CD4-positive, alpha-beta T cell treated with Interferon alpha-2 for 1 hour (primary cell): ENCODE measurements at regions not wholly inside any gene's neighbourhood (a gene's known extent, or its start where the extent isn't known, plus 50 kb on each side); places are given as distances from the start of the nearest gene placed in this dataset.

ENCODE experiments used
- DNase-seq, 2 donors: peaks; one replicate each; pipeline ENCODE4 v3.0.0-alpha.2; 2020 to 2022

DNA sequence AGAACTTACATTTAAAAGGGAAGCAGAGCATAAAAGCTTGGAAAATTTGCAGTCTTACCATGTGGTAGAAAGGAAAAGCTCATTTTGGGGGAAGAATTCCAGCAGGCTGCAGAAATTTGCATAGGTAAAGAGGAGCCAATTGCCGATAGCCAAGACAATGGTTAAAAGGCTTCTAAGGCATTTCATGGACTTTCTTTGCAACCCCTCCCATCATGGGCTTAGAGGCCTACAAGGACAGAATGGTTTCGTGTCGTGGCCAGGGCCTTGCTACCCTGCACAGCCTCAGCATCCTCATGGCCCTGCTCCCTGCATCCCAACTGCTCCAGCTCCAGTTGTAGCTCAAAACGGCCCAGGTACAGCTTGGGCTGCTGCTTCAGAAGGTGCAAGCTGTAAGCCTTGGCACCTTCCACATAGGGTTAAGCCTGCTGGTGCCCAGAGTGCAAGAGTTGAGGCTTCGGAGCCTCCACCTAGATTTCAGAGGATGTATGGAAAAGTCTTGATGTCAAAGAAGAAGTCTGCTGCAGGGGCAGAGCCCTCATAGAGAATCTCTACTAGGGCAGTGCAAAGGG is 420.3 kb downstream of the PCDH17 start:
- DNase-seq = no peak

DNA sequence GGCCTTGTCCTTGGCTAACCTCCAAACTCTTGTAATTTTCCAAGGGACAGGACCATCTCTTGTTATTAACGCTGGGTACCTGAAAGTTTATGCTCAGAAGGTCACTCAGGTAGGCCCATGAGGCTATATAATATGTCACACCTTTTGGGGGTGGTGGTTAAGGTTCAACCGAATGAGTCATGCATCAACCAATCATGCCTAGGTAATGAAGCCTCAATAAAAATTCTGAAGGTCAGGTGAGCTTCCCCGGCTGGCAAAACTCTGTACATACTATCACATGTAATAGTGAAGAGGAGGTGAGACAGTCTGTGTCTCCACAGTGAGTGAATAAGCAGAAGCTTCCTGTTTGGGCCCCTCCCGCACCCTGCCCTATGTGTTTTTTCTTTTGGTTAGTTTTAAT is 424.9 kb downstream of the PCDH17 start:
- DNase-seq = no peak

DNA sequence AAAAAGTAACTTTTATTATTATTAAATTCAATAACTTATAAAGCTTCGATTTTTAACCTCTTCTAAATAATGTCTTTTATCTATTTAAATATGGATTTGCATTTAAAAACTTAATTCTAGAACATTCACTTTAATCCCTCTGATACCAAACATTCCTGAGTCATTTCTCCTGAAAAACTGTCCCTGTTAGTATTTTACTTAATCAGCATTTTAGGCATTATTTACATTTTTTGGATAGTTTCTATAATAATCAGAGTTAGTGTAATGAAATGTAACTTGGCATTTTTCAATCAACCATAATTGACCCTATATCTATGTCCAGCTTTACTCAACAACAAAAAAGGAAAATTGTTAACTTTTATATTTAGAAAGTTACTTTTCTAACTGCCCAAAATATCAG is 428.1 kb downstream of the PCDH17 start:
- DNase-seq = no peak

DNA sequence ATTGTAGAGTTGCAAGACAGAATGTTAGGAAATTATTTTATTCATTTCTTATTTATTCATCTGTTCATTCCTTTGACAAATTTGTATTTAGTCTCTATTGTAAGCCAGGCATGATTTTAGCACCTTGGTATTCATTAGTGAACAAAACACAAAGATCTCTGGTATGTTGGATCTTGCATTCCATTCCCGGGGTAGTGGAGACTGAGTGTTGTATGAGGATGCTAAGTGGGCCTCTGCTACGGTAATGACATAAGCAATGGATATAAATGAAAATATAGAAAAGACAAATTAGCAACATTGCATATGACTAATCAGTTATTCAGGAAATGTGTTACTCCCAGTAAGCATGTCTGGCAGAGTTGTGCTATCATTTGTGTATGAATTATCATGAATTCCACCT is 449.3 kb downstream of the PCDH17 start:
- DNase-seq = no peak

DNA sequence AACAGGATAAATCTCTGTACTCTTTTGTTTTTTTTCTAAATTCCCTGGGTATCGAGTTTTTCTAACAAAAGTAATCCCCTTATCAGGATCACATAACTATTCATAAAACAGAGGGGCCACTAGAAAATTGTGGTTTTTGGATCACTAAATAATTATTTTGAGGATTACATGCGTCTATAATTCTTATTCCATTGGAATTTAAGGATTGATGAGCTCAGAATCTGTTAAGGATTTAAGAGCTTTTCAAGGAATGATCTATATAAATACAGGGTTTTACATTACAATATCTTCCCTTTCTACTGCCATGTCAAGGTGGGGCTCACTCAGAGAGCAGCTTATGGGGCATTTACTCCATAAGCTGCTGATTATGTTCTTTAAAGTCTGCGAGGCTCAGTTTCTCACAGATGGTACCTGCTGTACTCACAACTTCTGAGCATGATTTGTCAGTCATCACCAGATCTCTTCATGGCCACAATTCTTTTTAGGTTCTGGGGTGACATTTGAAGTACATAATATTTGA is 449.8 kb downstream of the PCDH17 start:
- DNase-seq = no peak

DNA sequence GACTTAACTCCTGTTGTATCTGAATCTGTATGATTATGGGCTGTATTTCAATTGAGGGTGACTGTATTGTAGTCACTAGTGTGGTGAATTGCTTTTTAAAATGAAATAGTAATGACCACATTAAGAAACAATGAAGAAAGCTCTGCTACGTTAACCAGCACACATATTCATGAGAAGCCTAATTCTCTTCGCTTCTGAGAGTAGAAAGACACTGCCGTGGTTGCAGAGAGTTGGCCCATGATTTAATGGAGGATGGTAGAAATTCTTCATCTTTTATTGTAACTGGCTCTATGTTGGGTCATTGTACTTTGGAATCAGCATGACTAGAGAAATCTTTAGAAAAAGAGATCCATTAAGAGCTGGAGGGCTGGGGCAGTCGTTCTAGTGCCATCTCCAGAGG is 451.5 kb downstream of the PCDH17 start:
- no peak for DNase-seq

DNA sequence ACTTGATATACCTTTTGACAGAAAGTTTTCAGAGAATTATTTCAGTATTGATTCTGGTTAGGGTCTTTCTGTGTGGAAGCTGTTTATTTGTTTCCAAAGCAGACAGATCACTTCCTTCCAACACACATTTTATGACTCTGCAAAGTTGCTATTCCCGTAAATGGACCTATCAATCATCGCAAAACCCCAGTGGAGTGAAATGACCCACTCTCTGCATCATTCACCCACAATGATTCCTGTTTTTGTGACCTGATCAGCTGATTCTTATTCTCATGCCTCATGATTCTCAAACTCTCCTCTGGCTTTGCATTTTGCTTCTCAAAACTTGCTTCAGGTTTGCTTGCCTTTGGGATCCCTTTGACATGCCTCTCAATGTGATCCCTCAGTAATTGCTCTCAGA is 453.7 kb downstream of the PCDH17 start:
- no peak for DNase-seq

DNA sequence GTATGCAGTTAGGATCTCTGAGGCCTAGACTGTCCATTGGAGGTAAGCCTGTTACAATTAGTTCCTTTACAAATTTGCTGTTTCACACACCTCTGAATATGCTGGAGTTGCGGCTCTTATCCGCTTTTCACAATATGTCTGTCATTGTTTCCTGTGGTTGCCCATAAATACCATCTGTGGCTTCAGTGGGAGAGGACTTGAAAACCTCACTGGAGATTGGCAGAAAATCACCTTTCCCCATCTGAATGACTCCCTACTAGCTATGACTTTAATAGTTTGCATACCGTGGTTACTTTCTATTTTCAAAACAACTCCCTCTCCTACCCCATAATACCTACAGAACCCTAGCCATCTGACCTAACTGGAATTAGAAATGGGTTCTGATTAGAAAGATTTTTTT is 454.3 kb downstream of the PCDH17 start:
- no peak for DNase-seq

DNA sequence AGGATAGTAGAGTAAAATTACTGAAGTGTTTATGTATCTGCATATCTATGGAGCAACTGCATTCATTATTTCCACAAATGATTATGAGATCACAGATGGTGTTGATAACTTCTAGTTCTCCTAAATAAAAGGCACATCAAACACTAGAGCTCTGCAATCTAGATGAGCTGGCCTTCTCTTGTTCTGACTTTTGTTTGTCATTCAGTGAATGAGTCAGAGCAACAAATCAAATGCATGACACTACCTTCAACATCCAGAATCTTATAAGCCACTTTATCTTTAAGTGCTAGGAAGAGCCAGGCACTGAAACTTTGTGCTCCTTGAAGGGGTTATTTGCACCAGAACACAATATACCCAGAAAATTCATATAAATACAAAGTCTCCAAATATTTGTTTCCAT is 456.0 kb downstream of the PCDH17 start:
- DNase-seq = no peak

DNA sequence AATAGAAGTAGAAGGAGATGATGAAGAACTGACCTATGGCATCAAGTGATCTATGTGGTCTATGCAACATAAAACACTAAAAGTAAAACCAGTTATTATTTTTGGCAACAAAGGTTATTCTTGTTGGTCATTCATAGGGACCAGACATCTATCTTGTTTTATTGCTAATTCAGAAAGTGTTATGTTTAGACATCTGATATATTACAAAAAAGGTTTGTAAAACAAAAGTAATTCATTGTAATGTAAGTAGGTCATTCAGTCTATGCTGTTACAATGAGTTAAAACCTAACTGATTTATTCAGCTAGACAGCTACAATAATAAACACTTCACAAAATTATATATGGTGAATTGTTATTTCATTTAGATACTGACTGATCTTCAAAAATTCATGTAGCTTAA is 461.9 kb downstream of the PCDH17 start:
- no peak for DNase-seq

DNA sequence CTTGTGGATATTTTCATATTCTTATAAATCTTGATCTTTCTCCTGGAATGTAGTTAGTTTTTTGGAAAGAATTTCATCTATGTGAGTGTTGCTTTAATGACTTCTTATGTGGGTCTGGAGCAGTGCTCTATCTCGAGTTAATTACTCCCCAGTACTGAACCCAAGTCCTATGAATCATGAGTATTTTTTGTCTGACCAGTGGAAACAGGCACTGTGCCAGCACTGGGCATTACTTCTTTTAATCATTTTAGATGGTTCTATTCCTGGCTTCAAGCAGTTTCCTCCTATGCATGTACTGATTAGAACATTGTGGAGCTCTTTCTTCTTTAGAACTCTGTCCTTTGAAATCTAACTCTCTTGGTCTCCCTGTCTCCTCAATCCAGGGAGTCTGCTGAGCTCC is 466.3 kb downstream of the PCDH17 start:
- DNase-seq = no peak

DNA sequence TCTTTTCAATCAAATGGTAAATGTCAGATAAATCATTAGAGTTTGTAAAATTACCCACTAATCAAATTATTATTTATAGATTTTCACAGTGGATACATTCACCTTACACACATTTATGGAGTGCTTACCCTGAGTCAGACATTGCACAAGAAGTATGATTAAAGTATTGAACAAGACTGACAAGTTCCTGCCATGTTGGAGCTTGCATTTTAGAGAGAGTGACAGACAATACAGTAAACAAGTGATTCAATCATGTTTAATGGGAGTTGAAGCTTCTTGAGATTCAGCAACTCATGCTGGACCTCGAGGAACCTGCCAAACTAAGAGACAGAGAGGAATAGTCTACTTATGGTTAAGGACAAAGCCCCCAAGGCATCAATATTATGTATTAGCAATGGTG is 487.8 kb downstream of the PCDH17 start:
- DNase-seq = no peak

DNA sequence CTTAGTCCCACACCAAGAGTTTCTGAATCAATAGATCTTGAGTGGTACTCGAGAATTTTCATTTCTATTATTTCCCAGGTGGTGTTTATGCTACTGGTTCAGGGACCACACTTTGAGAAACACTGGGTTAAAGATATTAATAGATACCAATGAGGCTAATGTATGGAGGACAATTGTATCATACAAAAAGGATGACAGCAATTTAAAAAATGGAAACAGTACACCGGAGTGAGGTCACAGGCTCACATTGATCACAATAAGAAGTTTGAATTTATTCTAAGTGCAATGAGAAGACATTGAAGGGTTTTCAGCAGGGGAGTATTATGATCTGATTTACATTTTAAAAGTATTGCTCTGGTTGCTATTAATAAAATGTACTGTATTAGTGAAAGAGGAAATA is 488.3 kb downstream of the PCDH17 start:
- no peak for DNase-seq

DNA sequence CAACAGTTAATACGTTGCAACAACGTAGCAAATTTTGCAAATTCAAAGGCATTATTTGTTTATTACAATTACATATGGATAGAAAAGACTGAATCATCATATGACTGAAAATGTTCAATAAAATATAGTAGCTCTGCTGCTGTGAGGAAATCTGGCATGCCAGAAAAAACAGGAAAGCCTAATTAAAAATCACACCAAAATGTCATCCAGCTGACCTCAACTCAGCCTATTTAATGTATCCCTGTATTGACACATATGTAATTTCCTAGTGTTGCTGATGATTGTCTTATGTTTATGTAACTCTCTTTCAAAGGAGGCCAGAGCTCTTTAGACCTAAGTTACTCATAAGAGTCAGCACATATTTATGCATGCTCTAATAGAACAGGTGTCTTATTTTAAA is 495.0 kb downstream of the PCDH17 start:
- no peak for DNase-seq

DNA sequence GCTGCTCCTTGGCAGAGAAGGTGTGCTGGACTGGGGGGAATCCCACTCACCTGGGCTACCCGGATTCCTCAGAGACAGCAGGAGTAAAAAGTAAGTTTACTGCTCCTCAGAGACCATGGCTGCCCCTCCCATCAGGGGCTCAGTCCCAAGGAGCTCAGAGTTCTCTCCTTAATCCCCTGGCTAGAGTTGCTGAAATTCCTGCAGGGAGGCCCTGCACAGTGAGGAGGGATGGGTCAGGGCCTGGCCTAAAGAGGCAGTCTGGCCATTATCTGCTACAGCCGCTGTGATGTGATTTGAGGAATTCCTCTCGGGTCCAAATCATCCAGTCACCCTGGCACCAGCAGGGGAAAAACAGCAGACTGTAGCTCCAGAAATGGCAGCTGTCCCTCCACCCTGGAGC is 502.5 kb downstream of the PCDH17 start:
- DNase-seq = no peak

DNA sequence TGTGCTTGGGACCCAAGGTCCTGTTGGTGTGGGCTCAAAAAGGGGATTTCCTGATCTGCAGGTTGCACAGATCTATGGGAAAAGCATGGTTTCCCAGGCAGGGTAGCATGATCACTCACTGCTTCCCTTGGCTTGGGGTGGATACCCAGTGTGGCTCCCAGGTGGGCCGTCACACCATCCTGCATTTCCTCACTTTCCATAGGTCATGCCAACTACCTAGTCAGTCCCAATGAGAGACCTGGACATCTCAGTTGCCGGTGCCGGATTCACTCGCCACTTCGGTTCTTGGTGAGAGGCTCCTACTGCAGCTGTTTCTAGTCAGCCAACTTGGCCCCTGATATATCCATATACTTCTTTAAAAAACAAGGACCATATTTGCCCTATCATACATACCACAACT is 503.0 kb downstream of the PCDH17 start:
- DNase-seq = no peak

DNA sequence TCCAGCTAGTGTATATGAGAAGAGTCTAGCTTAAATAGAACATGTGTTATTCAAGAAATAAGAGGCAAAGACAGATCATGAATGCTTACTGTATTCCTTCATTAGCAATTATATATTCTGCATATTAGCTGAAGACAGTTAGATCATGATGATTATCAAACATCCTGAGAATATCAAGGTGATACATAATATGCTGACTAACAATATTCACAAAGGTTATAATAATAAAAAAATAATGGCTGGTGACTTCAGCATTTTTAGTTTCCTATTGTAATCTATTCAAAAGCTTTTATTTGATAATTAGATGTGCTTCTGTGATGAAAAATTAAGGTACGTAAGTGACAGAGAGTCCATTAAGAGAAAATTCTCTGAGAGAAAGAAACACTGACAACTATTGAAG is 511.4 kb downstream of the PCDH17 start:
- DNase-seq = no peak

DNA sequence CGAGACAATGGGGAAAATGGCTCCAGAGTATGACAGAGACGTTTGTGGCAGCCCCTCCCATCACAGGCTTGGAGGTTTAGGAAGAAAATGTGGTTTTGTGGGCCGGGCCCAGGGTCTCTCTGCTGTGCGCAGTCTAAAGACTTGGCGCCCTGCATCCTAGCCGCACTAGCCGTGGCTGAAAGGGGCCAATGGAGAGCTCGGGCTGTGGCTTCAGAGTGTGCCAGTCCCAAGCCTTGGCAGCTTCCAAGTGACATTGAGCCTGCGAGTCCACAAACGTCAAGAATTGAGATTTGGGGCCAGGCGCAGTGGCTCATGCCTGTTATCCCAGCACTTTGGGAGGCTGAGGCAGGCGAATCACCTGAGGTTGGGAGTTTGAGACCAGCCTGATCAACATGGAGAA is 513.1 kb downstream of the PCDH17 start:
- DNase-seq = no peak

DNA sequence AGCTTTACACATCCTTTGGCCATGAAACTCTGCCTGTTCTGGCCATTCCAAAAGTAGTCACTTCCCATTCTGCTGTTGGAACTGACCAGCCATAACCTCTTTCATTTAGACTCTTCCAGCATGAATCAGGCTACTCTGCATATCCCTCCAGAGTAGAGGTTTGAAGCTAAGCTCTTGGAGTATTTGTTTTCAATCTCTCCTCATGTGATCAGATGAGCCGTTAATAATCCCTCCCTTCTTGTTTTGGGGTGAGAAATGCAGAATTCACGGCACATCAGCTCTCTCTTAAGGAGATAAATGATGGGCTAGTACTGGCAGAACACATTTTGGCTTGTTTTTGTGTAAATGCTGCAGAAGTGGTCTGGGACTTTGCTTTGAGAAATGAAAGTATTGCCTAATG is 519.9 kb downstream of the PCDH17 start:
- no peak for DNase-seq

DNA sequence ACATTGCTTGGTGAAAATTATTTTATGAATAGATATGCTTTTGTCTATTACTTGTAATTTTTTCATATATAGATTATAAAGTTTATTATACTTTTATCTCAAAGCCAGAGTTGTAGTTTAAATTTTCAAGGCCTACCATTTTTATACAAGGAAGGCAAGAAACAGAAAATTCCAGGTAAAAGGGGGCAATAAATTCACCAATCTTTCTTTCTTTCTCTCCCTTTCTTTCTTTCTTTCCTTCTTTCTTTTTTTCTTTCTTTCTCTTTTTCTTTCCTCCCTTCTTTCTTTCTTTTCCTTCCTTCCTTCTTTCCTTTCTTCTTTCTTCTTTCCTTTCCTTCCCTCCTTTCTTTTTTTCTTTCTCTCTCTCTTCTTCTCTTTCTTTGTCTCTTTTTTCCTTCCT is 529.4 kb downstream of the PCDH17 start:
- DNase-seq = no peak

DNA sequence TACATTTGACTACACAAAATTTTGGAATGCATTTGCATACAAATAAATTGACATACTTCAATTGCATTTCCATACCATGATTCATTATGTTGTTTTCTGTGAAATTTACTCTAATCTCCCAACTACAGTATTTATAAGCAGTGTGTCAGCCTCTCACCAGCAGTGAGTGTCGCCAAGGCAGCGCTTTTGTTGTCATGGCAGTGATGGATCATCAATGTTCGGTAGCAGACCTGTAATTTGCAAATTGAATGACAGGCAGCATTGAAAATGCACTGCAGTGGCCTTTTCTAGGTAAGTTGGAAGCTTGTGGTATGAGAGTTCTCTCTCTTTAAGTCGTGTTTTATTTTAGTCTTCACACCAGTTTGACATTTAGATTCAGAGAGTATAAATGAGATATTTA is 534.1 kb downstream of the PCDH17 start:
- no peak for DNase-seq

DNA sequence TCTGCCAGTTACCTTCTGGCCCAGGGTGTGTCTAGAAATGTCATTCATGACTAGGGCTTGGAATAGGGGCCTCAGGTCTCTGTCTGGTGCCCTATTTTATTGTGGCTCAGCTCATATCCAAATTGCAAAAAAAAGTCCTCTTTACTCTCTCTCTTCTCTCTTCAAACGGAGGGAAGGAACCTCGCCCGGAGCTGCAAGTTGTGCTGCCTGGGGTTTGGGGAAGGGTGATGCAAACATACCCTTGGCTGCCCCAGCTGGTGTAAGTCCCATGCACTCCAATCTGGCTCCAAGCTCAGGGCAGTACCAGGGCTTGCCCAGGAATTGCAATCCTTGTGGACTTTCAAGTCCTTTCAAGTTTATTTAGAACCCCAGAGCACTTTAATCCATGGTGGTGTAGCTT is 549.6 kb downstream of the PCDH17 start:
- no peak for DNase-seq

DNA sequence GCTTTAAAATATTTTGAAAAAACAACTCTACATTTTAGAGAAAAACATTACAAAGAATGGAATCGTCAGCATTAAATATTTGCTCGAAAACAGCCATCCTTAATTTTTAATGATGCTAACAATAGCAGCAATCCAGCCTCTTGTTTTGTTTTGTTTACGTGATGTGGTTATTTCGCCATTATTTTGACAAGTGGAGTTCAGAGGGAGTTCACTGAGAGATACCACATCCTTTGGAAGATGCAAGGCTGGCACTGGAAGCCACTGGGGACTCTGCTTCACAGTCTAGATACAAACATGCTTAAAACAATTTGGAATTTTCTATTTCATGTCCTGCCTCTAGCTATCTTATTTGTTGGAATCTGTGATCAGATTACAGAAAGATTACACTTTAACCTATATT is 556.3 kb downstream of the PCDH17 start:
- no peak for DNase-seq

DNA sequence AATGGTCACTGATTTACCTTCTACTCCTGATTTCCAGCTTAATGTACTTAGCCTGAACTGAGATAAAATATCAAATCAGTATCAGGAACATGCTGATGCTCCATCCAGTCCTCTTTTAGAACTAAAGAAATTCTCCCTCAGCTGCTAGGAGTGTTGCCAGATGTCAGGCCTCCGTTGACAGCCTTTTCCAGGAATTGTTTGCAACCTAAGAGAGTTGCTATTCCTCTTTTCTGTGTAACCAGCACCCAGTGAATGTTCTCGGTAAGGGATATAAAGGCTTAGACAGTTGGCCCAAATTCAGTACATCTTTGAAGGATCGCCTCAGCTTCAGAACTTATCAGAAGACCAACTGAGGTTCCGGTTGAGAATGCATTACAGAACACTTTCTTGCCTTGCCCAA is 559.0 kb downstream of the PCDH17 start:
- DNase-seq = no peak

DNA sequence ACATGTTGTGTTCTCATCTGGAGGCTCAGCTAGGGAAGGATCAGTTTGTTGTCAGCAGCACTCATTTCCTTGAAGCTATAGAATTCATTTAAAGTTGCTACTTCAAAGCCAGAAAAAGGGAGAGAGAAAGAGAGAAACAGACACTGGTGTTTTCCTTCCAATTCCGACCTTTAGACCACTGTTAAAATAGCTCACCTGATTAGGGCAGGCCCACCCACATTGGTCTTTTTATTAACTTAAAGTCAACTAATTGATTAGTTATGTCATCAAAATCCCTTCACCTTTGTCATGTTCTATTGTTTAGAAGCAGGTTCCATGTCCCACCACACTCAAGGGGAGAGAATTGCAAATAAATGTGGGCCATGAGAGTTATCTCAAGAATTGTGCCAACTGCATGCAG is 560.2 kb downstream of the PCDH17 start:
- DNase-seq = no peak

DNA sequence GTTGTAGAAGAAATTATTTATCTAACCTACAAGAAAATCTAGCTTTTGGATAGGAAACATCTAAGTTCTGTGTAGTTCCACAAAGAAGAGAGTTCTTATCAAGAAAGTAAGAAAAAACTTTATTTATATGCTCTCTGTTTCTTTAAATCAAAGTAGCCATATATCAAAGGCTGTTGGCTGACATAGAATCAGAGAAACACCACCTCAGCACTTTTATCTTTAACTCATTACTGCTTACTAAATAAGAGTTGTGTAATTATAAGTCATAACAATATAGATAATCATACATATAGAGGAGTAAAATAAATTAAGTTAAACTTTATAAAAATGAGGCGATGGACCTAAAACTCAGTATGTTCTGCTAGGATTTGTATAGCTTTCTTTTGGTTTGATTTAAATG is 570.6 kb downstream of the PCDH17 start:
- DNase-seq = no peak
